ENCODE measurements at regions not wholly inside any gene's neighbourhood (a gene's known extent, or its start where the extent isn't known, plus 50 kb on each side); places are given as distances from the start of the nearest gene placed in this dataset.

DNA sequence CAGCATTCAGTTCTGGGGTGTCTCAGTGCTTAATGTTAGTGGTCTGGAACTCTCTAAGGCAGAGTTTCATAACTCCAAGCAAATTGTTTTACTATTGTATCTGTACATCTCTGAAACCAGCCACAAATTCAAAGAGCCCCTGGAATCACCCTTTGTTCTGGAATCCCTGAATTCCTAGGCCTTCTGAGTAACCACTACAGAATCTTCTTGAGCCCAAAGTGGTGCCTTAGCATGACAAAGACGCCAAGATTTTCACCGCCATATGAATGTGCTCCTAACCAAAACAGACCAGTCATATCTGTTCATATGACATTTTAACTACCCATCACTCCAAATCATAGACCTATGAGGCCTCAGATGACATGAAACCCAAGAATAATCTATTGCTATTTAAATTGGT, 668.1 kb downstream of the EPHA4 start:
- TF ChIP-seq, protein P1, sequence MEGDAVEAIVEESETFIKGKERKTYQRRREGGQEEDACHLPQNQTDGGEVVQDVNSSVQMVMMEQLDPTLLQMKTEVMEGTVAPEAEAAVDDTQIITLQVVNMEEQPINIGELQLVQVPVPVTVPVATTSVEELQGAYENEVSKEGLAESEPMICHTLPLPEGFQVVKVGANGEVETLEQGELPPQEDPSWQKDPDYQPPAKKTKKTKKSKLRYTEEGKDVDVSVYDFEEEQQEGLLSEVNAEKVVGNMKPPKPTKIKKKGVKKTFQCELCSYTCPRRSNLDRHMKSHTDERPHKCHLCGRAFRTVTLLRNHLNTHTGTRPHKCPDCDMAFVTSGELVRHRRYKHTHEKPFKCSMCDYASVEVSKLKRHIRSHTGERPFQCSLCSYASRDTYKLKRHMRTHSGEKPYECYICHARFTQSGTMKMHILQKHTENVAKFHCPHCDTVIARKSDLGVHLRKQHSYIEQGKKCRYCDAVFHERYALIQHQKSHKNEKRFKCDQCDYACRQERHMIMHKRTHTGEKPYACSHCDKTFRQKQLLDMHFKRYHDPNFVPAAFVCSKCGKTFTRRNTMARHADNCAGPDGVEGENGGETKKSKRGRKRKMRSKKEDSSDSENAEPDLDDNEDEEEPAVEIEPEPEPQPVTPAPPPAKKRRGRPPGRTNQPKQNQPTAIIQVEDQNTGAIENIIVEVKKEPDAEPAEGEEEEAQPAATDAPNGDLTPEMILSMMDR (IDR thresholded peaks at IDR 0.05; ENCODE audit: control insufficient read depth, extremely low read depth, insufficient read depth), result no peak
- H3K4me3 ChIP-seq (ENCODE audit: low read depth, low read length), result no peak overlapping the region
- no peak for DNase-seq (ENCODE audit: low read depth)

DNA sequence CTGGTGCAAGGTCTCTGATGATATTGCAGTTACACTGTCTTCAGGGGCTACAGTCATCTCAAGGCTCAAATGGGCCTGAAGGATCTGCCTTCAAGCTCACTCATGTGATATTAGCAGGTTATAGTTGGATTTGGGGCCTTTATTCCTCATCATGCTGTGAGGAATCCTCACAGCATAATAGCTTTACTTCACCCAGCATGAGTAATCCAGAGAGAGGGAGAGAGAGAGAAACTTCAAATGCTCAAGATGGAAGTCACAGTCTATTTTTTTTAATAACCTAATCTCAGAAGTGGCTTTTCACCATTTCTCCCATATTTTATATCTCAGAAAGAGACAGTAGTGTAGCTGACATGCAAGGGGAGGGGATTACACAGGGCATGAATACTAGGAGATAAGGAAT, 658.7 kb downstream of the EPHA4 start:
- TF ChIP-seq, protein P1 (IDR thresholded peaks at IDR 0.05; ENCODE audit: control insufficient read depth, extremely low read depth, insufficient read depth), result no peak
- H3K4me3 ChIP-seq (ENCODE audit: low read depth, low read length), result no peak overlapping the region
- DNase-seq (ENCODE audit: low read depth), result no peak

DNA sequence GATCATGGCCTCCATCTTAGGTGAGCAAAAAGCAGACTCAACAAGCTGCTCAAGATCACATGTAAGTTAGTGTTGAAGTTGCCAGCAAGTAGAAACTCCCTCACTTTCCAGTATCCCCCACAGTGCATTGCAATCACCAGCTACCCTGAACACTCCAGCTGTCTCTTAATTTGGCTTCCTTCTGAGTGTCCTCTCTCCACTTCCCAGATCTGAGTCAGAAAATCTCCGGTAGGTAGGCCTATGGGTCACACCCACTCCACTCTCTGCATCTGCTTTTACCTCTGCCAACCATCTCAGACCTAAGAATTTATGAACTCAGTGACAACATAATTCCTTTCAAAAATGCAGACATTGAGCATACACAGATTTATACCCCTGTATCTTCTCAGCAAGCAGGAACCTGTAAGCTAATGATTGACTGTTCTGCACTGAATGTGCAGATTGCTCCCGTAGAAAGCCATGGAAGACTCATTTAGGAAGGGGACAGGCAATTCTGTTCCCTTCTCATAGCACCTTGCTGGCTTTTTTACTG, 656.9 kb downstream of the EPHA4 start:
- TF ChIP-seq, protein P1 (IDR thresholded peaks at IDR 0.05; ENCODE audit: control insufficient read depth, extremely low read depth, insufficient read depth), result no peak
- no peak for DNase-seq (ENCODE audit: low read depth)
- no peak overlapping the region for H3K4me3 ChIP-seq (ENCODE audit: low read depth, low read length)

DNA sequence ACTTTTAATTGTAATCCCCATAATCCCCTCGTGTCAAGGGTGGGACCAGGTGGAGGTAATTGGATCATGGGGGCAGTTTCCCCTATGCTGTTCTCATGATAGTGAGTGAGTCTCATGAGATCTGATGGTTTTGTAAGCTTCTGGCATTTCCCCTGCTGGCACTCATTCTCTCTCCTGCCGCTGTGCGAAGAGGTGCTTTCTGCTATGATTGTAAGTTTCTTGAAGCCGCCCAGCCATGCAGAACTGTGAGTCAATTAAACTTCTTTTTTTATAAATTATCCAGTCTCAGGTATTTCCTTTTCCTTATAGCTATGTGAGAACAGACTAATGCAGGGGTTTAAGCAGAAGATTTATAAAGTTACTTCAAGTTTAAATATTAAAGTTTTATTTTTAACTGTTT, 655.2 kb downstream of the EPHA4 start:
- H3K4me3 ChIP-seq (ENCODE audit: low read depth, low read length), result no peak overlapping the region
- DNase-seq (ENCODE audit: low read depth), result no peak
- TF ChIP-seq, protein P1 (IDR thresholded peaks at IDR 0.05; ENCODE audit: control insufficient read depth, extremely low read depth, insufficient read depth), result no peak

DNA sequence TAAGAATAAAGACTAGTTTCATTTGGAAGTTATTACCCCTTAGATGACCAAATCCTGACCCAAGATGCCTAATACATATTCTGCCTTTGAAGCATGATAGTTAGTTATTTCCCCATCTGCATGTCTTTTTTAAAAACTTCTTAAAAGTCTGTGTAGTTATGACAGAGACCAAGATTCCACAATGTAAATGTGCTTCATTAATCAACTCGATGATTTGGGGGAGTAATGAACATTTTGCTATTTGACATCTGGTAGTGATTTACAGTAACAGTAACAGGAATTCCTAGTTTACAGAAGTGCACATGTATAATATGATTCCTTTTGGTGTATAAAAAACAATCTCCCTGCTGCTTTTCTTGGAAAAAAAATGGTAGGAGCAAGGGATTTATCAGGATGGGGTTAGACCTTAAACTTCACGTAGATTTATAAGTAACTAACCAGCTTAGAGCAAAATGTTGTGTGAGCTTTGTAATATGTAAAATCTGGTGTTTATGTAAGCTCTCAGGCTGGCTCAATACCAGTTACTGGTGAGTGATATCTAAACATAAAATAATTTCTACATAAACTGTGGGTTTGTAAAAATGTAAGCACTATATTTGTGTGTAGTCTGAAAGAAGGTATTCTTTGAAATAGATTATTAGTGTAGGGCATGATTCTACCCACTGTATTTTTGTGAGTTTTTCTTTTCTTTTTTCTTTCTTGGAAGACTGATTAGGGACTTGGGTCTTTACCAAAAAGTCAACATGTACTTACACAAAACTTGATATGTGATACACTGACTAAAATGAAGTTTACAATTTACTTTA, 641.6 kb downstream of the EPHA4 start:
- H3K4me3 ChIP-seq (ENCODE audit: low read depth, low read length), result no peak overlapping the region
- DNase-seq (ENCODE audit: low read depth), result no peak
- TF ChIP-seq, protein P1 (IDR thresholded peaks at IDR 0.05; ENCODE audit: control insufficient read depth, extremely low read depth, insufficient read depth), result no peak

DNA sequence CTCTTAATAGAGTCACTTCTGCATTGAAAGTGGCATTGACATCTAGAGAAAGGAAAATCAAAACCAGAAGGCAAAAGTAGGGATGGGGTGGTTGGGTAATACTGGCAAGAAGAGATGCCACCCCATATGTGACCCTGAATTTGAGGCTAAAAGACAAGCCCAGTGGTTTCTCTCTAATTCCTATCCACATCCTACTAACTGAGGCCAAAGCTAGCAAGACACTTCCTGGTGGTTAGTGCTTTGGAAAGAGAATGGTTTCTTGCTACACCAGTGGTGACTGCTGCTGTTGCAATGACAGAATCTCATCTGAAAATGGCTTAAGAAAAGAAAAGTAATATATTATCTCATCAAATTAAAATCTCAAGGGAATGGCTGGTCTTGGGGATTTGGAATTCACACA, 640.6 kb downstream of the EPHA4 start:
- TF ChIP-seq, protein P1 (IDR thresholded peaks at IDR 0.05; ENCODE audit: control insufficient read depth, extremely low read depth, insufficient read depth), result no peak
- DNase-seq (ENCODE audit: low read depth), result no peak
- no peak overlapping the region for H3K4me3 ChIP-seq (ENCODE audit: low read depth, low read length)

DNA sequence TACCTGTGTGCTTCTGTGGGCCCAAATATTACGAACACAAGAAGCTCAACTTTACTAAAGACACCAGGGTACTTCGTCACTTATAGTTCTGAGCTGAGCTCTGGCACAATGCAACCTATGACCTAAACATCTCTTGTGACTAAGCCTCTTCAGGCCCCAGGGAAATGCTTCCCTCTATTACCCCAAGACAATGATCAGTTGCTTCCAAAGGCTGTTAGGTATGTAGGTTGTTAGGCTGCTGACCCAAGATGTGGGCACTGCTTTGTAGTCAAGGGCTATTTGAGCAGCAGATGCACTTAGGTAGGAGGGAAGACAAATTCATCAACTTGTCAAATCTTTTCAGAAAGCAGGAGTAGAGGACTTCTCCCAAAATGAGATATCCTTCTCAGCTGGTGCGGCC, 640.1 kb downstream of the EPHA4 start:
- TF ChIP-seq, protein P1 (IDR thresholded peaks at IDR 0.05; ENCODE audit: control insufficient read depth, extremely low read depth, insufficient read depth), result no peak
- DNase-seq (ENCODE audit: low read depth), result no peak
- no peak overlapping the region for H3K4me3 ChIP-seq (ENCODE audit: low read depth, low read length)

Data from LNCaP clone FGC (cell line).